ENCODE measurements at regions not wholly inside any gene's neighbourhood (a gene's known extent, or its start where the extent isn't known, plus 50 kb on each side); places are given as distances from the start of the nearest gene placed in this dataset.

DNA sequence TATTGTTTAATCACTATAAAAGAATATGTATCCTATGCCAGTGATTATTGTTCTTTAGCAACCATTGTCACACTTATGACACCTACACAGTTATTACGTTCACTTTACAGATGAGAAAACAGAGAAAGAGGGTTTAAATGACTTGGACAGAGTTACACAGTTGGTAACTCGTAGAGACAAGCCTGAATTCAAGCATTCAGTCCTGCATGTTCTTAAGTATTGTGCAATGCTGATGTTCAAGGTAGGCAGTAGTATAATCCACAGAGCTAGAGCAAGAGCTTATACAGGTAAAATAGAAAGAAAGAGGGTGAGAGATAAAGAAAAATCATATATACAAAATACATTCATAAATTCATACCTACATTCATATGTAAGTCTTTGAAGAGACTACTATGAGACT, 249.8 kb upstream of the ANXA10 start:
- SMC1A ChIA-PET (ENCODE audit: uncharacterized antibody, unreplicated experiment), result no interaction called here
- Histone ChIP-seq H3K79me2 (ENCODE audit: control insufficient read depth, insufficient read depth, low read length) (no peaks in the 10 kb centered on the region), H3K4me3 (no peak overlapping the region), H3K27me3 (replicated peaks in 1 of 2; ENCODE audit: control insufficient read depth in 2 of 2, insufficient read depth in 2 of 2, low read length in 1 of 2) (no peaks in the 10 kb centered on the region), H3K9ac (ENCODE audit: control insufficient read depth, insufficient read depth, low read length) (no peak overlapping the region), H4K20me1 (ENCODE audit: control insufficient read depth, insufficient read depth) (no peaks in the 10 kb centered on the region), H3K9me3 (replicated peaks; ENCODE audit: control insufficient read depth, insufficient read depth, low read length) (no peaks in the 10 kb centered on the region), H3K27ac (ENCODE audit: control insufficient read depth, insufficient read depth) (no peak overlapping the region), H3K36me3 (ENCODE audit: control insufficient read depth in 2 of 2, insufficient read depth in 2 of 2, low read length in 1 of 2) (no peaks in the 10 kb centered on the region), H2AFZ (ENCODE audit: control insufficient read depth, low read depth, low read length) (no peak overlapping the region), H3K4me1 (ENCODE audit: control insufficient read depth, insufficient read depth, low read length) (no peaks in the 10 kb centered on the region), H3K4me2 (ENCODE audit: control insufficient read depth, insufficient read depth) (no peak overlapping the region)
- CTCF ChIA-PET, result no interaction called here
- POLR2A ChIA-PET, result no interaction called here
- intact Hi-C loops (cut with micrococcal nuclease; ENCODE audit: unreplicated experiment) (no loop called here), in situ Hi-C loops (cut with MboI) (no loop called here)
- WGBS (ENCODE audit: insufficient coverage, insufficient replicate concordance, low lambda C conversion rate, missing lambda C conversion rate), result 0% methylated on average over 2 of the region's 2 CpGs
- ATAC-seq (no peak), FAIRE-seq (no peak), DNase-seq (ENCODE audit: low read depth, low spot score) (no peak)
- no TSS peak for BruUV-seq (replicated peaks)
- RAD21 ChIA-PET (ENCODE audit: unreplicated experiment), result no interaction called here
- TF ChIP-seq HCFC1 (IDR thresholded peaks at IDR 0.05; ENCODE audit: low read length) (no peak), CREM (IDR thresholded peaks at IDR 0.05; ENCODE audit: low read depth) (no peak), ESRRA (IDR thresholded peaks at IDR 0.05; ENCODE audit: low read length) (no peak), MEF2B (IDR thresholded peaks at IDR 0.05; ENCODE audit: partially characterized antibody, poor library complexity, severe bottlenecking) (no peak), SMAD1 (IDR thresholded peaks at IDR 0.05; ENCODE audit: low read depth, partially characterized antibody) (no peak), POLR2A (IDR thresholded peaks at IDR 0.05; ENCODE audit: low read depth, low read length) (no peak)

DNA sequence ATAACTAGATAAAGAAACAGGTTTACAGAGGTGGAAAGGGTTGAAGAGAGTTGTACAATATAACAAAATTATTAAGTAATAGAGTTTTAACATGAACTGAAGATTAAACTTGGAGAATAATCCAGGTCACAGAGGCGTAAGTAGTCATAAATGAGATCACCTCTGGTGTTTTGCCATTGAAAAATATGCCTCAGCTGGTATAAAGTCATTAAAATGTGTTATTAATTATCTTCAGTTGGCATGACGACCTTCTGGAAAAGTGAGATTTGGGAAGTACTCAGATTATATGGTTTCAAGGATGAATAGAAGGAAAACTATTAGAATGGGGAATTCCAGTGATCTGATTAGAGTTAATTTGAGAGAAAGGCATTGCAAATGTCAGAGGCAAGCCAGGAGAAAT, 237.5 kb upstream of the ANXA10 start:
- ChIA-PET POLR2A (no interaction called here), CTCF (no interaction called here), SMC1A (ENCODE audit: uncharacterized antibody, unreplicated experiment) (no interaction called here), RAD21 (ENCODE audit: unreplicated experiment) (no interaction called here)
- intact Hi-C loops (cut with micrococcal nuclease; ENCODE audit: unreplicated experiment), result no loop called here
- Histone ChIP-seq H3K9me3 (replicated peaks; ENCODE audit: control insufficient read depth, insufficient read depth, low read length) (no peaks in the 10 kb centered on the region), H3K4me3 (no peak overlapping the region), H3K9ac (ENCODE audit: control insufficient read depth, insufficient read depth, low read length) (no peak overlapping the region), H2AFZ (ENCODE audit: control insufficient read depth, low read depth, low read length) (no peak overlapping the region), H3K4me1 (ENCODE audit: control insufficient read depth, insufficient read depth, low read length) (no peaks in the 10 kb centered on the region), H3K4me2 (ENCODE audit: control insufficient read depth, insufficient read depth) (no peak overlapping the region), H4K20me1 (ENCODE audit: control insufficient read depth, insufficient read depth) (no peaks in the 10 kb centered on the region), H3K36me3 (ENCODE audit: control insufficient read depth in 2 of 2, insufficient read depth in 2 of 2, low read length in 1 of 2) (no peaks in the 10 kb centered on the region), H3K27me3 (replicated peaks in 1 of 2; ENCODE audit: control insufficient read depth in 2 of 2, insufficient read depth in 2 of 2, low read length in 1 of 2) (no peaks in the 10 kb centered on the region), H3K27ac (ENCODE audit: control insufficient read depth, insufficient read depth) (no peak overlapping the region), H3K79me2 (ENCODE audit: control insufficient read depth, insufficient read depth, low read length) (no peaks in the 10 kb centered on the region)
- BruUV-seq (replicated peaks), result no TSS peak
- no peak for FAIRE-seq
- 5% methylated on average over 2 of the region's 2 CpGs for WGBS (ENCODE audit: insufficient coverage, insufficient replicate concordance, low lambda C conversion rate, missing lambda C conversion rate)
- DNase-seq (ENCODE audit: low read depth, low spot score), result no peak
- TF ChIP-seq, protein P1, sequence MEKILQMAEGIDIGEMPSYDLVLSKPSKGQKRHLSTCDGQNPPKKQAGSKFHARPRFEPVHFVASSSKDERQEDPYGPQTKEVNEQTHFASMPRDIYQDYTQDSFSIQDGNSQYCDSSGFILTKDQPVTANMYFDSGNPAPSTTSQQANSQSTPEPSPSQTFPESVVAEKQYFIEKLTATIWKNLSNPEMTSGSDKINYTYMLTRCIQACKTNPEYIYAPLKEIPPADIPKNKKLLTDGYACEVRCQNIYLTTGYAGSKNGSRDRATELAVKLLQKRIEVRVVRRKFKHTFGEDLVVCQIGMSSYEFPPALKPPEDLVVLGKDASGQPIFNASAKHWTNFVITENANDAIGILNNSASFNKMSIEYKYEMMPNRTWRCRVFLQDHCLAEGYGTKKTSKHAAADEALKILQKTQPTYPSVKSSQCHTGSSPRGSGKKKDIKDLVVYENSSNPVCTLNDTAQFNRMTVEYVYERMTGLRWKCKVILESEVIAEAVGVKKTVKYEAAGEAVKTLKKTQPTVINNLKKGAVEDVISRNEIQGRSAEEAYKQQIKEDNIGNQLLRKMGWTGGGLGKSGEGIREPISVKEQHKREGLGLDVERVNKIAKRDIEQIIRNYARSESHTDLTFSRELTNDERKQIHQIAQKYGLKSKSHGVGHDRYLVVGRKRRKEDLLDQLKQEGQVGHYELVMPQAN (conservative IDR thresholded peaks at IDR 0.05), result no peak
- TF ChIP-seq, protein P2, sequence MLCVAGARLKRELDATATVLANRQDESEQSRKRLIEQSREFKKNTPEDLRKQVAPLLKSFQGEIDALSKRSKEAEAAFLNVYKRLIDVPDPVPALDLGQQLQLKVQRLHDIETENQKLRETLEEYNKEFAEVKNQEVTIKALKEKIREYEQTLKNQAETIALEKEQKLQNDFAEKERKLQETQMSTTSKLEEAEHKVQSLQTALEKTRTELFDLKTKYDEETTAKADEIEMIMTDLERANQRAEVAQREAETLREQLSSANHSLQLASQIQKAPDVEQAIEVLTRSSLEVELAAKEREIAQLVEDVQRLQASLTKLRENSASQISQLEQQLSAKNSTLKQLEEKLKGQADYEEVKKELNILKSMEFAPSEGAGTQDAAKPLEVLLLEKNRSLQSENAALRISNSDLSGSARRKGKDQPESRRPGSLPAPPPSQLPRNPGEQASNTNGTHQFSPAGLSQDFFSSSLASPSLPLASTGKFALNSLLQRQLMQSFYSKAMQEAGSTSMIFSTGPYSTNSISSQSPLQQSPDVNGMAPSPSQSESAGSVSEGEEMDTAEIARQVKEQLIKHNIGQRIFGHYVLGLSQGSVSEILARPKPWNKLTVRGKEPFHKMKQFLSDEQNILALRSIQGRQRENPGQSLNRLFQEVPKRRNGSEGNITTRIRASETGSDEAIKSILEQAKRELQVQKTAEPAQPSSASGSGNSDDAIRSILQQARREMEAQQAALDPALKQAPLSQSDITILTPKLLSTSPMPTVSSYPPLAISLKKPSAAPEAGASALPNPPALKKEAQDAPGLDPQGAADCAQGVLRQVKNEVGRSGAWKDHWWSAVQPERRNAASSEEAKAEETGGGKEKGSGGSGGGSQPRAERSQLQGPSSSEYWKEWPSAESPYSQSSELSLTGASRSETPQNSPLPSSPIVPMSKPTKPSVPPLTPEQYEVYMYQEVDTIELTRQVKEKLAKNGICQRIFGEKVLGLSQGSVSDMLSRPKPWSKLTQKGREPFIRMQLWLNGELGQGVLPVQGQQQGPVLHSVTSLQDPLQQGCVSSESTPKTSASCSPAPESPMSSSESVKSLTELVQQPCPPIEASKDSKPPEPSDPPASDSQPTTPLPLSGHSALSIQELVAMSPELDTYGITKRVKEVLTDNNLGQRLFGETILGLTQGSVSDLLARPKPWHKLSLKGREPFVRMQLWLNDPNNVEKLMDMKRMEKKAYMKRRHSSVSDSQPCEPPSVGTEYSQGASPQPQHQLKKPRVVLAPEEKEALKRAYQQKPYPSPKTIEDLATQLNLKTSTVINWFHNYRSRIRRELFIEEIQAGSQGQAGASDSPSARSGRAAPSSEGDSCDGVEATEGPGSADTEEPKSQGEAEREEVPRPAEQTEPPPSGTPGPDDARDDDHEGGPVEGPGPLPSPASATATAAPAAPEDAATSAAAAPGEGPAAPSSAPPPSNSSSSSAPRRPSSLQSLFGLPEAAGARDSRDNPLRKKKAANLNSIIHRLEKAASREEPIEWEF (IDR thresholded peaks at IDR 0.05; ENCODE audit: insufficient replicate concordance, low read depth, low read length), result no peak
- no peak for TF ChIP-seq ZNF274 (IDR thresholded peaks at IDR 0.05; ENCODE audit: insufficient read depth, insufficient read length)
- in situ Hi-C loops (cut with MboI), result no loop called here
- no peak for ATAC-seq

Measured in GM12878 (cell line).